A549 (cell line): ENCODE measurements at regions not wholly inside any gene's neighbourhood (a gene's known extent, or its start where the extent isn't known, plus 50 kb on each side); places are given as distances from the start of the nearest gene placed in this dataset.

Experiments
- ATAC-seq, 2 experiments: fragments of 200-7000 bp in 1 of 2; fragments of >200 bp in 1 of 2; cut with Nextera tagmentation in 1 of 2; cut with Tn5 transposase in 1 of 2; 3 replicates each; pipeline versions ENCODE4 v1.8.0 to v1.9.1; 2018 to 2020; ENCODE audit warnings: mild to moderate bottlenecking in 1 of 2, moderate library complexity in 1 of 2
- CTCF ChIA-PET: fragments of 300-600 bp; sonication (Branson Sonifier 250); formaldehyde crosslinking; extraction: SDS; loops from one replicate; lab custom pipeline; 2021; ENCODE audit warnings: antibody characterized with exemption, inconsistent platforms; lab: Yijun Ruan, JAX
- POLR2A ChIA-PET: fragments of 350-600 bp; formaldehyde crosslinking; extraction: SDS; loops from one replicate; lab custom pipeline; 2021; ENCODE audit warnings: antibody characterized with exemption, inconsistent platforms; lab: Yijun Ruan, JAX
- DNase-seq, 2 experiments: peaks; one replicate each; pipeline versions ENCODE4 v3.0.0 to v3.0.0-alpha.2; 2011 to 2016; ENCODE audit warnings: low read depth in 1 of 2, low spot score in 1 of 2
- FAIRE-seq: peaks from 2 replicates; lab custom pipeline; 2011; peaks lifted over from hg19 to GRCh38; lab: Jason Lieb, UNC
- H3K27ac ChIP-seq, 2 experiments: fragments of >200 bp; sonication (Bioruptor Twin); formaldehyde crosslinking; 3 replicates each; pipeline ENCODE4 v1.5.1; 2016 to 2017
- H3K4me1 ChIP-seq: fragments of >200 bp; sonication (Bioruptor Twin); formaldehyde crosslinking; 3 replicates; pipeline ENCODE4 v1.6.1; 2016
- H3K4me2 ChIP-seq: fragments of >200 bp; sonication (Bioruptor Twin); formaldehyde crosslinking; 3 replicates; pipeline ENCODE4 v1.6.1; 2016
- H3K4me3 ChIP-seq: fragments of >200 bp; sonication (Bioruptor Twin); formaldehyde crosslinking; 3 replicates; pipeline ENCODE4 v1.5.1; 2016
- H3K9me3 ChIP-seq: fragments of >200 bp; sonication (Bioruptor Twin); formaldehyde crosslinking; 3 replicates; pipeline ENCODE4 v1.6.1; 2016
- BHLHE40 ChIP-seq: IDR thresholded peaks from 2 replicates; pipeline ENCODE4 v1.6.1; 2012; ENCODE audit warnings: low read depth, low read length, inconsistent platforms
- CBX2 ChIP-seq: fragments of 200-600 bp; sonication (generic); IDR thresholded peaks from 2 replicates; pipeline ENCODE4 v1.6.1; 2016; ENCODE audit warnings: low read depth, mild to moderate bottlenecking, borderline replicate concordance
- CBX8 ChIP-seq: fragments of 200-600 bp; sonication (generic); IDR thresholded peaks from 2 replicates; pipeline ENCODE4 v1.6.1; 2016
- CHD2 ChIP-seq: fragments of 150-350 bp; IDR thresholded peaks from 2 replicates; pipeline ENCODE4 v1.6.1; 2014; ENCODE audit warnings: low read length; ENCODE audit not compliant: partially characterized antibody
- CHD4 ChIP-seq: fragments of 200-600 bp; sonication (generic); IDR thresholded peaks from 2 replicates; pipeline ENCODE4 v1.6.1; 2016; ENCODE audit warnings: antibody characterized with exemption, mild to moderate bottlenecking, borderline replicate concordance
- EHF ChIP-seq: fragments of 250-450 bp; sonication (Bioruptor Pico); IDR thresholded peaks from 2 replicates; pipeline ENCODE4 v1.5.0; 2020; ENCODE audit warnings: mild to moderate bottlenecking
- EP300 ChIP-seq, 2 experiments: fragments of >200 bp; sonication (Bioruptor Twin); formaldehyde crosslinking; IDR thresholded peaks; 2 replicates in 1 of 2; 3 replicates in 1 of 2; pipeline ENCODE4 v1.6.1; 2016 to 2017
- ESRRA ChIP-seq: fragments of 150-350 bp; IDR thresholded peaks from 2 replicates; pipeline ENCODE4 v1.6.1; 2014; ENCODE audit warnings: mild to moderate bottlenecking, low read length, borderline replicate concordance
- GATA3 ChIP-seq: IDR thresholded peaks from 2 replicates; pipeline ENCODE4 v1.6.1; 2012; ENCODE audit warnings: borderline replicate concordance
- HDAC2 ChIP-seq: fragments of 200-600 bp; sonication (generic); IDR thresholded peaks from 2 replicates; pipeline ENCODE4 v1.6.1; 2016
- HOXA7 ChIP-seq: fragments of 250-450 bp; sonication (Bioruptor Pico); IDR thresholded peaks from 2 replicates; pipeline ENCODE4 v1.5.0; 2020; ENCODE audit warnings: mild to moderate bottlenecking, moderate library complexity
- HOXB5 ChIP-seq: fragments of 250-450 bp; sonication (Bioruptor Pico); IDR thresholded peaks from 2 replicates; pipeline ENCODE4 v1.5.0; 2020; ENCODE audit warnings: mild to moderate bottlenecking, moderate library complexity
- JUNB ChIP-seq: fragments of >200 bp; sonication (Bioruptor Twin); formaldehyde crosslinking; IDR thresholded peaks from 2 replicates; pipeline ENCODE4 v1.6.1; 2016
- KDM5A ChIP-seq: fragments of 200-600 bp; sonication (generic); IDR thresholded peaks from 2 replicates; pipeline ENCODE4 v1.6.1; 2016; ENCODE audit warnings: antibody characterized with exemption, mild to moderate bottlenecking
- MAFK ChIP-seq: fragments of 450-650 bp; IDR thresholded peaks from 2 replicates; pipeline ENCODE4 v1.6.1; 2014; ENCODE audit not compliant: partially characterized antibody
- MAZ ChIP-seq: fragments of 150-350 bp; IDR thresholded peaks from 2 replicates; pipeline ENCODE4 v1.6.1; 2014; ENCODE audit warnings: antibody characterized with exemption, low read depth, low read length, borderline replicate concordance
- MYC ChIP-seq: IDR thresholded peaks from 2 replicates; pipeline ENCODE4 v1.6.1; 2012; ENCODE audit warnings: mild to moderate bottlenecking, inconsistent platforms, low read length, improper control_type of control experiment, borderline replicate concordance
- NR3C1 ChIP-seq: fragments of >200 bp; sonication (Bioruptor Twin); formaldehyde crosslinking; IDR thresholded peaks from 3 replicates; pipeline ENCODE4 v1.6.1; 2017
- POLR2A ChIP-seq: IDR thresholded peaks from 2 replicates; pipeline ENCODE4 v1.6.1; 2012; ENCODE audit warnings: mild to moderate bottlenecking, low read length
- RARB ChIP-seq: fragments of 250-450 bp; sonication (Bioruptor Pico); IDR thresholded peaks from 2 replicates; pipeline ENCODE4 v1.8.0; 2021; ENCODE audit warnings: mild to moderate bottlenecking, moderate library complexity
- RCOR1 ChIP-seq: fragments of 150-350 bp; IDR thresholded peaks from 2 replicates; pipeline ENCODE4 v1.6.1; 2014; ENCODE audit warnings: antibody characterized with exemption, low read length, low read depth
- REST ChIP-seq: fragments of 200-600 bp; sonication (generic); IDR thresholded peaks from 2 replicates; pipeline ENCODE4 v1.6.1; 2016; ENCODE audit warnings: antibody characterized with exemption, mild to moderate bottlenecking, moderate library complexity
- RNF2 ChIP-seq: fragments of 200-600 bp; sonication (generic); IDR thresholded peaks from 2 replicates; pipeline ENCODE4 v1.6.1; 2016; ENCODE audit warnings: low read depth, mild to moderate bottlenecking, antibody characterized with exemption, moderate library complexity, borderline replicate concordance
- SREBF2 ChIP-seq: fragments of 450-650 bp; IDR thresholded peaks from 2 replicates; pipeline ENCODE4 v1.6.1; 2014; ENCODE audit warnings: mild to moderate bottlenecking, moderate library complexity
- ZNF302 ChIP-seq: fragments of 250-450 bp; sonication (Bioruptor Pico); IDR thresholded peaks from 2 replicates; pipeline ENCODE4 v1.9.0; 2021; ENCODE audit warnings: inconsistent platforms, mild to moderate bottlenecking, moderate library complexity
- ZSCAN20 ChIP-seq: fragments of 250-450 bp; sonication (Bioruptor Pico); IDR thresholded peaks from 2 replicates; pipeline ENCODE4 v1.8.0; 2022; ENCODE audit warnings: mild to moderate bottlenecking, moderate library complexity
- WGBS: methylation state at CpG from one replicate; pipeline ENCODE4 v1.1.6; 2017; ENCODE audit errors: missing lambda C conversion rate; 5-methylcytosine and 5-hydroxymethylcytosine counted together
- TF ChIP-seq, protein P1 (sequence below): IDR thresholded peaks from 2 replicates; pipeline ENCODE4 v1.6.1; 2012
- TF ChIP-seq, protein P2 (sequence below): fragments of 150-350 bp; IDR thresholded peaks from 2 replicates; pipeline ENCODE4 v1.6.1; 2014; ENCODE audit warnings: low read depth, mild to moderate bottlenecking, low read length
- TF ChIP-seq, protein P3 (sequence below): IDR thresholded peaks from 2 replicates; pipeline ENCODE4 v1.6.1; 2012; ENCODE audit warnings: low read depth, borderline replicate concordance

- H3K4me1 ChIP-seq: no peaks in the 10 kb centered on the region
- no peak for DNase-seq
- no peak overlapping the region for H3K4me2 ChIP-seq
- no peak overlapping the region for H3K4me3 ChIP-seq
- no peaks in the 10 kb centered on the region for H3K9me3 ChIP-seq
- POLR2A ChIA-PET: no interaction called here
- H3K27ac ChIP-seq: no peak overlapping the region
- TF ChIP-seq HOXA7 (CRISPR knock-in tag) (no peak), MAZ (no peak), EP300 (IDR thresholded peaks at IDR 0.05) (no peak), MAFK (peak; percentile 43), GATA3 (no peak), ZNF302 (CRISPR knock-in tag) (no peak)
- TF ChIP-seq, protein P1, sequence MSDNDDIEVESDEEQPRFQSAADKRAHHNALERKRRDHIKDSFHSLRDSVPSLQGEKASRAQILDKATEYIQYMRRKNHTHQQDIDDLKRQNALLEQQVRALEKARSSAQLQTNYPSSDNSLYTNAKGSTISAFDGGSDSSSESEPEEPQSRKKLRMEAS: no peak
- TF ChIP-seq, all 56 proteins: peak for 1
- CTCF ChIA-PET: no interaction called here
- FAIRE-seq (no peak), ATAC-seq (no peak)
Measured at GRCh38 chr13:64248371-64249065, 2832.9 kb upstream of the PCDH20 start.

DNA sequence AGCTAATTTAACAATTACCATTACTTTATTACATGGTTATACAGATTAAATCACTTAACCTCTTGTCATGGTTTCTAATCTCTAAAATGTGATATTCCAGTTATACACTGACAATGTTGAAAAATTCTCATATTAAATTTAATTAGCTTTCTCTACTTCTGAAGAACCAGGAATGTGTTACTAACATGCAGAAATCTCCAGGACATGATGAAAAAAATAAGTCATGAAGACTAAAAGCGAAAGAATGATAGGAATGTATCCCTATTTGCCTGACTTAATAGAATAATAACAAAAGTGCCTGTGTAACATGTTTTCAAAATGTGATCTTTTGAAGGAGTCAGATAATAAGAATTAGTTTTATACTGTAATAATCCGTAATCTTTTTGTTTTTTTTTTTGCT lies 2823.7 kb upstream of the PCDH20 start:
- no peak for TF ChIP-seq HOXB5 (CRISPR knock-in tag)
- no peak for TF ChIP-seq SREBF2
- no peak for TF ChIP-seq NR3C1
- TF ChIP-seq, protein P2, sequence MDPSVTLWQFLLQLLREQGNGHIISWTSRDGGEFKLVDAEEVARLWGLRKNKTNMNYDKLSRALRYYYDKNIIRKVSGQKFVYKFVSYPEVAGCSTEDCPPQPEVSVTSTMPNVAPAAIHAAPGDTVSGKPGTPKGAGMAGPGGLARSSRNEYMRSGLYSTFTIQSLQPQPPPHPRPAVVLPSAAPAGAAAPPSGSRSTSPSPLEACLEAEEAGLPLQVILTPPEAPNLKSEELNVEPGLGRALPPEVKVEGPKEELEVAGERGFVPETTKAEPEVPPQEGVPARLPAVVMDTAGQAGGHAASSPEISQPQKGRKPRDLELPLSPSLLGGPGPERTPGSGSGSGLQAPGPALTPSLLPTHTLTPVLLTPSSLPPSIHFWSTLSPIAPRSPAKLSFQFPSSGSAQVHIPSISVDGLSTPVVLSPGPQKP: no peak
- no peak for TF ChIP-seq JUNB
- no peak for TF ChIP-seq CBX8
- no peak for TF ChIP-seq RCOR1
- no peak for TF ChIP-seq EHF (CRISPR knock-in tag)
- no peak for TF ChIP-seq ZSCAN20 (CRISPR knock-in tag)
- ChIA-PET POLR2A (no interaction called here), CTCF (no interaction called here)
- H3K4me1 ChIP-seq: no peaks in the 10 kb centered on the region
- DNase-seq (no peak), FAIRE-seq (no peak), ATAC-seq (no peak)
- no peak overlapping the region for H3K27ac ChIP-seq
- H3K9me3 ChIP-seq: no peaks in the 10 kb centered on the region
- 38% methylated on average over 2 of the region's 2 CpGs for WGBS
- no peak overlapping the region for H3K4me2 ChIP-seq
- no peak overlapping the region for H3K4me3 ChIP-seq

DNA sequence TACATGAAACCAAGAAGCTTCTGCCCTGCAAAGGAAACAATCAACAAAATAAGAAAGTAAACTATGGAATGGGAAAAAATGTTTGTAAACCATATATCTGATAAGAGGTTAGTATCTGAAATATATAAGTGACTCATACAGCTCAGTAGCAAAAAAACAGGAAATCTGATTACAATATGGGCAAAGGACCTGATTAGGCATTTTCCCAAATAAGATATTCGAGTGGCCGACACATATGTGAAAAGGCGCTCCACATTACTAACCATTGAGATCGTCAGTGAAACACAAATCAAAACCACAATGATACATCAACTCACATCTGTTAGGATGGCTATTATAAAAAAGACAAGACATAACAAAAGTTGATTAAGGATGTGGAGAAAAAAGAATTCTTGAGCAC lies 2818.6 kb upstream of the PCDH20 start:
- no peak for ATAC-seq
- Histone ChIP-seq H3K9me3 (no peaks in the 10 kb centered on the region), H3K4me2 (no peak overlapping the region), H3K27ac (no peak overlapping the region)
- CTCF ChIA-PET: no interaction called here
- 58% methylated on average over 4 of the region's 4 CpGs for WGBS
- no peak for TF ChIP-seq RNF2
- no peak for TF ChIP-seq CHD2
- no peak for TF ChIP-seq HOXA7 (CRISPR knock-in tag)
- TF ChIP-seq POLR2A: no peak
- TF ChIP-seq ESRRA: no peak
- TF ChIP-seq CBX2: no peak
- TF ChIP-seq ZSCAN20 (CRISPR knock-in tag): no peak
- TF ChIP-seq, all 56 proteins: peak for 0
- POLR2A ChIA-PET: no interaction called here
- Histone ChIP-seq H3K4me1 (no peaks in the 10 kb centered on the region), H3K4me3 (no peak overlapping the region)
- FAIRE-seq (no peak), DNase-seq (no peak)

- 28% methylated on average over 3 of the region's 3 CpGs for WGBS
- ATAC-seq: no peak
- no peak for FAIRE-seq
- Histone ChIP-seq H3K4me1 (no peaks in the 10 kb centered on the region), H3K27ac (no peak overlapping the region), H3K4me3 (no peak overlapping the region), H3K4me2 (no peak overlapping the region), H3K9me3 (no peaks in the 10 kb centered on the region)
- DNase-seq: no peak
- ChIA-PET POLR2A (no interaction called here), CTCF (no interaction called here)
- TF ChIP-seq HDAC2: no peak
- TF ChIP-seq SREBF2: no peak
- TF ChIP-seq RARB (CRISPR knock-in tag): no peak
- TF ChIP-seq POLR2A: no peak
- no peak for TF ChIP-seq KDM5A
- no peak for TF ChIP-seq BHLHE40
- no peak for TF ChIP-seq REST
- no peak for TF ChIP-seq CHD4
- no peak for TF ChIP-seq HOXA7 (CRISPR knock-in tag)
- TF ChIP-seq, protein P3, sequence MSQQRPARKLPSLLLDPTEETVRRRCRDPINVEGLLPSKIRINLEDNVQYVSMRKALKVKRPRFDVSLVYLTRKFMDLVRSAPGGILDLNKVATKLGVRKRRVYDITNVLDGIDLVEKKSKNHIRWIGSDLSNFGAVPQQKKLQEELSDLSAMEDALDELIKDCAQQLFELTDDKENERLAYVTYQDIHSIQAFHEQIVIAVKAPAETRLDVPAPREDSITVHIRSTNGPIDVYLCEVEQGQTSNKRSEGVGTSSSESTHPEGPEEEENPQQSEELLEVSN: no peak
- no peak for TF ChIP-seq EP300 (IDR thresholded peaks at IDR 0.05)
- TF ChIP-seq MYC: no peak
Measured at GRCh38 chr13:64223016-64223415, 2807.4 kb upstream of the PCDH20 start.
